ENCODE measurements at regions not wholly inside any gene's neighbourhood (a gene's known extent, or its start where the extent isn't known, plus 50 kb on each side); places are given as distances from the start of the nearest gene placed in this dataset.

- CTCF ChIA-PET: no interaction called here
- no peak for DNase-seq (ENCODE audit: low read depth)
- Histone ChIP-seq H3K4me3 (ENCODE audit: low read depth, low read length) (no peak overlapping the region), H3K36me3 (ENCODE audit: control insufficient read depth, insufficient read depth, low read length) (no peaks in the 10 kb centered on the region), H3K27me3 (ENCODE audit: control insufficient read depth, insufficient read depth, low read length) (no peaks in the 10 kb centered on the region)
- POLR2A ChIA-PET: no interaction called here
- TF ChIP-seq CTCF (IDR thresholded peaks at IDR 0.05; ENCODE audit: insufficient read depth, low read depth, low read length): no peak
Measured at GRCh38 chr14:95818581-95818980, 58.1 kb upstream of the TUNAR start.

GRCh38 chr14:95817271-95817670, 59.4 kb upstream of the TUNAR start:
- ChIA-PET CTCF (no interaction called here), POLR2A (no interaction called here)
- TF ChIP-seq CTCF (IDR thresholded peaks at IDR 0.05; ENCODE audit: insufficient read depth, low read depth, low read length): no peak
- Histone ChIP-seq H3K4me3 (ENCODE audit: low read depth, low read length) (no peak overlapping the region), H3K27me3 (ENCODE audit: control insufficient read depth, insufficient read depth, low read length) (no peaks in the 10 kb centered on the region), H3K36me3 (ENCODE audit: control insufficient read depth, insufficient read depth, low read length) (no peaks in the 10 kb centered on the region)
- DNase-seq (ENCODE audit: low read depth): no peak

- TF ChIP-seq CTCF (IDR thresholded peaks at IDR 0.05; ENCODE audit: insufficient read depth, low read depth, low read length): no peak
- ChIA-PET POLR2A (no interaction called here), CTCF (no interaction called here)
- no peaks in the 10 kb centered on the region for H3K27me3 ChIP-seq (ENCODE audit: control insufficient read depth, insufficient read depth, low read length)
- no peak for DNase-seq (ENCODE audit: low read depth)
- no peaks in the 10 kb centered on the region for H3K36me3 ChIP-seq (ENCODE audit: control insufficient read depth, insufficient read depth, low read length)
- H3K4me3 ChIP-seq (ENCODE audit: low read depth, low read length): no peak overlapping the region
Measured at GRCh38 chr14:95816539-95816938, 60.1 kb upstream of the TUNAR start.

- ChIA-PET POLR2A (no interaction called here), CTCF (no interaction called here)
- Histone ChIP-seq H3K36me3 (ENCODE audit: control insufficient read depth, insufficient read depth, low read length) (no peaks in the 10 kb centered on the region), H3K4me3 (ENCODE audit: low read depth, low read length) (no peak overlapping the region), H3K27me3 (ENCODE audit: control insufficient read depth, insufficient read depth, low read length) (no peaks in the 10 kb centered on the region)
- DNase-seq (ENCODE audit: low read depth): no peak
- TF ChIP-seq CTCF (IDR thresholded peaks at IDR 0.05; ENCODE audit: insufficient read depth, low read depth, low read length): no peak
Measured at GRCh38 chr14:95815226-95815690, 61.4 kb upstream of the TUNAR start.

GRCh38 chr14:95814363-95815225, 62.0 kb upstream of the TUNAR start:
- DNase-seq (ENCODE audit: low read depth): no peak
- ChIA-PET POLR2A (no interaction called here), CTCF (no interaction called here)
- Histone ChIP-seq H3K4me3 (ENCODE audit: low read depth, low read length) (no peak overlapping the region), H3K36me3 (ENCODE audit: control insufficient read depth, insufficient read depth, low read length) (no peaks in the 10 kb centered on the region), H3K27me3 (ENCODE audit: control insufficient read depth, insufficient read depth, low read length) (no peaks in the 10 kb centered on the region)
- no peak for TF ChIP-seq CTCF (IDR thresholded peaks at IDR 0.05; ENCODE audit: insufficient read depth, low read depth, low read length)

Data from BJ (cell line).